EL (cell line): ENCODE measurements at regions not wholly inside any gene's neighbourhood (a gene's known extent, or its start where the extent isn't known, plus 50 kb on each side); places are given as distances from the start of the nearest gene placed in this dataset.
A peak's percentile ranks its signal among the peaks of the same experiment; 100 is the strongest.

Experiments
- DNase-seq: peaks from one replicate; pipeline ENCODE4 v3.0.0-alpha.2; 2016

- DNase-seq, result no peak
Measured at GRCh38 chr18:2412281-2412680, 159.0 kb downstream of the METTL4 start.

- no peak for DNase-seq
Measured at GRCh38 chr18:2412996-2413751, 158.1 kb downstream of the METTL4 start.

- no peak for DNase-seq
Measured at GRCh38 chr18:2414235-2414634, 157.1 kb downstream of the METTL4 start.

GRCh38 chr18:2415656-2416055 lies 155.6 kb downstream of the METTL4 start:
- DNase-seq, result no peak

GRCh38 chr18:2417861-2418610 lies 153.3 kb downstream of the METTL4 start:
- DNase-seq, result no peak

GRCh38 chr18:2420367-2420766 lies 150.9 kb downstream of the METTL4 start:
- DNase-seq, result no peak

- DNase-seq, result no peak
Measured at GRCh38 chr18:2423761-2424160, 147.5 kb downstream of the METTL4 start.

- DNase-seq, result no peak
Measured at GRCh38 chr18:2424420-2424819, 146.9 kb downstream of the METTL4 start.

GRCh38 chr18:2425426-2426317 lies 145.6 kb downstream of the METTL4 start:
- DNase-seq, result peak; percentile 25

GRCh38 chr18:2430191-2430590 lies 141.1 kb downstream of the METTL4 start:
- DNase-seq, result peak; percentile 8

GRCh38 chr18:2431806-2432205 lies 139.5 kb downstream of the METTL4 start:
- DNase-seq, result no peak

GRCh38 chr18:2433366-2433765 lies 137.9 kb downstream of the METTL4 start:
- no peak for DNase-seq

- DNase-seq, result peak; percentile 70
Measured at GRCh38 chr18:2441544-2441943, 129.8 kb downstream of the METTL4 start.

- no peak for DNase-seq
Measured at GRCh38 chr18:2442006-2442405, 129.3 kb downstream of the METTL4 start.

GRCh38 chr18:2442726-2443275 lies 128.5 kb downstream of the METTL4 start:
- peak; percentile 63 for DNase-seq

- DNase-seq, result no peak
Measured at GRCh38 chr18:2444201-2444875, 127.0 kb downstream of the METTL4 start.

- no peak for DNase-seq
Measured at GRCh38 chr18:2448565-2449151, 122.6 kb downstream of the METTL4 start.

- DNase-seq, result no peak
Measured at GRCh38 chr18:2451556-2451955, 119.7 kb downstream of the METTL4 start.

- peak; percentile 19 for DNase-seq
Measured at GRCh38 chr18:2459886-2460285, 111.4 kb downstream of the METTL4 start.

GRCh38 chr18:2466978-2467377 lies 104.3 kb downstream of the METTL4 start:
- no peak for DNase-seq

GRCh38 chr18:2468051-2468450 lies 103.3 kb downstream of the METTL4 start:
- DNase-seq, result no peak

GRCh38 chr18:2471523-2471922 lies 99.8 kb downstream of the METTL4 start:
- DNase-seq, result no peak
